Mammary epithelial cell (primary cell): ENCODE measurements at regions not wholly inside any gene's neighbourhood (a gene's known extent, or its start where the extent isn't known, plus 50 kb on each side); places are given as distances from the start of the nearest gene placed in this dataset.

Source experiments
- EZH2 ChIP-seq: IDR thresholded peaks from 2 replicates; pipeline ENCODE4 v1.6.1; 2012; ENCODE audit warnings: low read length, inconsistent platforms, borderline replicate concordance
- TF ChIP-seq, protein P1 (sequence below), 2 donors: IDR thresholded peaks in 1 of 2; conservative IDR thresholded peaks in 1 of 2; 2 replicates each; pipeline ENCODE4 v1.5.1; 2011 to 2012; ENCODE audit warnings: inconsistent platforms in 2 of 2, low read length in 2 of 2, mild to moderate bottlenecking in 2 of 2, control low read depth in 1 of 2, low read depth in 1 of 2; ENCODE audit not compliant: insufficient read depth in 1 of 2; ENCODE audit errors: extremely low read depth in 1 of 2

DNA sequence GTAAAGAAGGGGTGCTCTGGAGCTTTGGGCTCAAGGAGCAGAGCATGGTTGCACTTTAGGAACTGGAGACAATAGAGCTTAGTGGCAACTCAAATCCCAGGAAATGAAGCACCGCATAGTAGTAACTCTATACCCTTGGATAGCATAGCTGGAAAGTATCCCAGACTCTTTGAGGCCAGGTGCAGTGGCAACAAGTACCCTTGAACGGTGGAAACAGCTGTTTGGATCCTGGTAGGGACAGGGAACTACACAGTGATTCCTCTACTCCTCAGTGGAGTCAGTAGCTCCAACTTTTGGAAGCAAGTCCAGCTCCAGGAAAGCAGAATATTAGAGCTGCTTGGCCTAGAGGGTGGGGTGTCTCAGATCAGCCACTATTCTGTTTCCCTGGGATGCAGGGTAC, 129.0 kb upstream of the WSCD2 start:
- TF ChIP-seq, protein P1, sequence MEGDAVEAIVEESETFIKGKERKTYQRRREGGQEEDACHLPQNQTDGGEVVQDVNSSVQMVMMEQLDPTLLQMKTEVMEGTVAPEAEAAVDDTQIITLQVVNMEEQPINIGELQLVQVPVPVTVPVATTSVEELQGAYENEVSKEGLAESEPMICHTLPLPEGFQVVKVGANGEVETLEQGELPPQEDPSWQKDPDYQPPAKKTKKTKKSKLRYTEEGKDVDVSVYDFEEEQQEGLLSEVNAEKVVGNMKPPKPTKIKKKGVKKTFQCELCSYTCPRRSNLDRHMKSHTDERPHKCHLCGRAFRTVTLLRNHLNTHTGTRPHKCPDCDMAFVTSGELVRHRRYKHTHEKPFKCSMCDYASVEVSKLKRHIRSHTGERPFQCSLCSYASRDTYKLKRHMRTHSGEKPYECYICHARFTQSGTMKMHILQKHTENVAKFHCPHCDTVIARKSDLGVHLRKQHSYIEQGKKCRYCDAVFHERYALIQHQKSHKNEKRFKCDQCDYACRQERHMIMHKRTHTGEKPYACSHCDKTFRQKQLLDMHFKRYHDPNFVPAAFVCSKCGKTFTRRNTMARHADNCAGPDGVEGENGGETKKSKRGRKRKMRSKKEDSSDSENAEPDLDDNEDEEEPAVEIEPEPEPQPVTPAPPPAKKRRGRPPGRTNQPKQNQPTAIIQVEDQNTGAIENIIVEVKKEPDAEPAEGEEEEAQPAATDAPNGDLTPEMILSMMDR (conservative IDR thresholded peaks at IDR 0.05 in 1 of 2, IDR thresholded peaks at IDR 0.05 in 1 of 2; ENCODE audit: extremely low read depth in 1 of 2, insufficient read depth in 1 of 2, low read depth in 1 of 2, low read length in 2 of 2): no peak
- no peak for TF ChIP-seq EZH2
